Neuronal stem cell (in vitro differentiated cells): ENCODE measurements at regions not wholly inside any gene's neighbourhood (a gene's known extent, or its start where the extent isn't known, plus 50 kb on each side); places are given as distances from the start of the nearest gene placed in this dataset.
"Not testable (repeated sequence)": the region's sequence is repeated elsewhere in the genome, so short reads cannot be mapped to it uniquely, and the experiment has no call there.

Experiments
- DNase-seq: peaks from one replicate; pipeline ENCODE4 v3.0.0-alpha.2; 2013; ENCODE audit warnings: low spot score
- H2AFZ ChIP-seq: one replicate; pipeline ENCODE4 v1.6.1; 2013; ENCODE audit warnings: mild to moderate bottlenecking, low read length, inconsistent platforms
- H2AK5ac ChIP-seq: 2 replicates; pipeline ENCODE4 v1.6.1; 2013; ENCODE audit warnings: low read depth, mild to moderate bottlenecking, inconsistent platforms, low read length, moderate library complexity, mixed read lengths
- H2BK120ac ChIP-seq: 2 replicates; pipeline ENCODE4 v1.6.1; 2013; ENCODE audit warnings: low read depth, mild to moderate bottlenecking, inconsistent platforms, low read length, moderate library complexity, mixed read lengths
- H2BK12ac ChIP-seq: one replicate; pipeline ENCODE4 v1.6.1; 2013; ENCODE audit warnings: low read length, inconsistent platforms
- H2BK15ac ChIP-seq: 2 replicates; pipeline ENCODE4 v1.6.1; 2013; ENCODE audit warnings: mild to moderate bottlenecking, low read length, inconsistent platforms, mixed read lengths
- H2BK5ac ChIP-seq: one replicate; pipeline ENCODE4 v1.6.1; 2013; ENCODE audit warnings: inconsistent platforms, mild to moderate bottlenecking, low read length, moderate library complexity
- H3K14ac ChIP-seq: one replicate; pipeline ENCODE4 v1.6.1; 2013; ENCODE audit warnings: low read length, inconsistent platforms
- H3K18ac ChIP-seq: 2 replicates; pipeline ENCODE4 v1.6.1; 2013; ENCODE audit warnings: low read length, inconsistent platforms
- H3K23ac ChIP-seq: 2 replicates; pipeline ENCODE4 v1.6.1; 2013; ENCODE audit warnings: low read depth, mild to moderate bottlenecking, mixed read lengths, low read length, inconsistent platforms; ENCODE audit not compliant: poor library complexity
- H3K27ac ChIP-seq: replicated peaks from 3 replicates; pipeline ENCODE4 v1.5.1; 2013; ENCODE audit warnings: low read length, inconsistent platforms
- H3K27me3 ChIP-seq, 3 experiments: 2 replicates each; pipeline ENCODE4 v1.6.1; 2013; ENCODE audit warnings: low read length in 3 of 3, mild to moderate bottlenecking in 2 of 3, inconsistent platforms in 1 of 3, low read depth in 1 of 3, mixed read lengths in 1 of 3, moderate library complexity in 1 of 3; ENCODE audit not compliant: control insufficient read depth in 3 of 3, insufficient read depth in 3 of 3
- H3K36me3 ChIP-seq, 2 donors: replicated peaks in 1 of 2; 2 replicates each; pipeline ENCODE4 v1.6.1; 2013; ENCODE audit warnings: low read length in 2 of 2; ENCODE audit not compliant: control insufficient read depth in 2 of 2, insufficient read depth in 2 of 2
- H3K4ac ChIP-seq: 2 replicates; pipeline ENCODE4 v1.6.1; 2013; ENCODE audit warnings: inconsistent platforms, mild to moderate bottlenecking, low read length, moderate library complexity
- H3K4me1 ChIP-seq, 2 donors: 1 replicate in 1 of 2; 2 replicates in 1 of 2; pipeline ENCODE4 v1.6.1; 2013; ENCODE audit warnings: low read length in 2 of 2, low read depth in 1 of 2; ENCODE audit not compliant: control insufficient read depth in 2 of 2, insufficient read depth in 1 of 2
- H3K4me2 ChIP-seq: one replicate; pipeline ENCODE4 v1.6.1; 2013; ENCODE audit warnings: mild to moderate bottlenecking, low read length, inconsistent platforms; ENCODE audit not compliant: insufficient read depth, poor library complexity, severe bottlenecking
- H3K4me3 ChIP-seq, 2 donors: 2 replicates each; pipeline ENCODE4 v1.5.1; 2013; ENCODE audit warnings: low read length in 2 of 2, mild to moderate bottlenecking in 2 of 2, inconsistent platforms in 1 of 2, moderate library complexity in 1 of 2
- H3K79me1 ChIP-seq: one replicate; pipeline ENCODE4 v1.6.1; 2013; ENCODE audit warnings: low read depth, mild to moderate bottlenecking, inconsistent platforms, low read length, moderate library complexity
- H3K9ac ChIP-seq: one replicate; pipeline ENCODE4 v1.6.1; 2013; ENCODE audit warnings: mild to moderate bottlenecking, low read depth, low read length, inconsistent platforms; ENCODE audit not compliant: poor library complexity
- H3K9me3 ChIP-seq, 2 donors: replicated peaks in 1 of 2; 2 replicates each; pipeline versions ENCODE3 to v1.6.1; 2013; ENCODE audit warnings: low read length in 2 of 2, mild to moderate bottlenecking in 2 of 2, inconsistent platforms in 1 of 2, low read depth in 1 of 2, mixed read lengths in 1 of 2, moderate library complexity in 1 of 2; ENCODE audit not compliant: control insufficient read depth in 2 of 2, insufficient read depth in 1 of 2
- H4K8ac ChIP-seq: one replicate; pipeline ENCODE4 v1.6.1; 2013; ENCODE audit warnings: low read depth, mild to moderate bottlenecking, inconsistent platforms, low read length, moderate library complexity
- H4K91ac ChIP-seq: one replicate; pipeline ENCODE4 v1.6.1; 2013; ENCODE audit warnings: low read length, low read depth, mild to moderate bottlenecking, inconsistent platforms; ENCODE audit not compliant: poor library complexity
- WGBS, 2 donors: extraction: QIAGEN DNeasy Blood & Tissue Kit; methylation state at CpG; one replicate each; pipeline ENCODE4 v1.1.7; 2013; ENCODE audit warnings: missing lambda C conversion rate in 2 of 2, mixed read lengths in 1 of 2; ENCODE audit not compliant: insufficient read length in 2 of 2, insufficient replicate concordance in 1 of 2; ENCODE audit errors: extremely low coverage in 2 of 2; 5-methylcytosine and 5-hydroxymethylcytosine counted together

DNA sequence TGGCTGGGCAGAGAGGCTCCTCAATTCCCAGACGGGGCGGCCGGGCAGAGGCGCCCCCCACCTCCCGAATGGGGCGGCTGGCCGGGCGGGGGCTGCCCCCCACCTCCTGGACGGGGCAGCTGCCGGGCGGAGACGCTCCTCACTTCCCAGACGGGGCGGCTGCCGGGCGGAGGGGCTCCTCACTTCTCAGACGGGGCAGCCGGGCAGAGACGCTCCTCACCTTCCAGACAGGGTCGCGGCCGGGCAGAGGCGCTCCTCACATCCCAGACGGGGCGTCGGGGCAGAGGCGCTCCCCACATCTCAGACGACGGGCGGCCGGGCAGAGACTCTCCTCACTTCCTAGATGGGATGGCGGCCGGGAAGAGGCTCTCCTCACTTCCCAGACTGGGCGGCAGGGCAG lies 214.1 kb downstream of the SOX2 start:
- H3K27ac ChIP-seq, H3K9ac ChIP-seq, H3K18ac ChIP-seq, H2AFZ ChIP-seq, H3K9me3 ChIP-seq, H2BK15ac ChIP-seq, H3K27me3 ChIP-seq, H4K8ac ChIP-seq, H2BK12ac ChIP-seq, H3K4me3 ChIP-seq, H3K23ac ChIP-seq, H2AK5ac ChIP-seq, H3K79me1 ChIP-seq, H3K4ac ChIP-seq, H3K4me1 ChIP-seq, H3K4me2 ChIP-seq, H2BK120ac ChIP-seq, H3K36me3 ChIP-seq, DNase-seq, H2BK5ac ChIP-seq, H4K91ac ChIP-seq, H3K14ac ChIP-seq: not testable (repeated sequence)
- no CpG with 5 or more reads among the region's 34 CpGs for WGBS, 2 donors

DNA sequence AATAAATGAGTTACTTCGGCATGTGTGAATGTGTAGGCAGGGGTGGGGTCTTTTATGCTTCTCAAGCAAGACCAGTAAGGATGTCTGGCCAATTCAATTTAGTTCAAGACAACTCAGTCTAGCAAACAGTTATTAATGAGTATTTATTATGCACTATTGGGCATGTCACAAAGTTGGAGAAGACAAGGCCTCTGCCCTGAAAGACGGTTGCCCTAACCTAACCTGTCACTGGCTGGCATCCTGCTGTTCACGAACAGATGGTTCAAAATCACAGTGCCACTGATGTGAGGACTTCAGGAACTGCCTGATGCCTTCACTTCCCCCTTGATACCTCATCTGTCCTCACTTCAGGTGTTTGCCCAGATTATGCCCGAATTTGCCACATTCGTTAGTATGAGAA lies 217.8 kb downstream of the SOX2 start:
- Histone ChIP-seq H3K36me3 (no peaks in the 10 kb centered on the region), H3K23ac (no peak overlapping the region)

DNA sequence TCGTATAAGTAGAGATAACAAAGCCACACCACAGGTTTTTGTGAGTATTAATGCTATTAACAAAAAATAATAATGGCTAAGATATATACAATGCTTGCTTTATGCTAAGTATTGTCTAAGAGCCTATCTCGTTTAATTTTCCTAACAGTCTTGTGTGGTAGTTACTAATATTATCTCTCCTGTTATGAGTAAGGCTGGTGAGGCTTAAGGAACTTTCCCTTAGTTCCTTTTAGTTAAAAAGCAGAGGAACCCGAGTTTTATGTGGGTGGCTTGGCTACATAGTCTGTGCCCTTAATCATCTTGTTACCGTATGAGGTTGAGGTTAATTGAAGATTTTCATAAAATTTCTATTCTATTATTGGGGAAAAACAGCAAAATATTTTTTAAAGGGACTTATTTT lies 218.4 kb downstream of the SOX2 start:
- Histone ChIP-seq H3K27ac (no peak overlapping the region), H3K18ac (no peak overlapping the region), H3K9me3 (no peaks in the 10 kb centered on the region), H3K4me1 (peaks cover 0 to 2% of the 10 kb centered on the region in 2 donors), H3K4ac (no peak overlapping the region), H2BK120ac (no peak overlapping the region), H3K27me3 (no peaks in the 10 kb centered on the region), H2BK15ac (no peak overlapping the region), H2AFZ (no peak overlapping the region), H4K8ac (no peak overlapping the region), H2BK5ac (no peak overlapping the region), H3K79me1 (no peaks in the 10 kb centered on the region), H3K4me2 (no peak overlapping the region), H2AK5ac (no peak overlapping the region), H4K91ac (no peak overlapping the region), H3K9ac (no peak overlapping the region), H2BK12ac (no peak overlapping the region), H3K4me3 (no peak overlapping the region), H3K14ac (no peak overlapping the region), H3K36me3 (no peaks in the 10 kb centered on the region), H3K23ac (no peak overlapping the region)
- DNase-seq, result no peak
- no CpG with 5 or more reads among the region's 4 CpGs for WGBS, 2 donors

More for the DNA sequence above, 217.8 kb downstream of the SOX2 start:
- no peak overlapping the region for H4K8ac ChIP-seq
- H3K4me3 ChIP-seq, result no peak overlapping the region
- H3K4ac ChIP-seq, result no peak overlapping the region
- peaks cover 0 to 2% of the 10 kb centered on the region in 2 donors for H3K4me1 ChIP-seq
- H2BK12ac ChIP-seq, result no peak overlapping the region
- H2BK15ac ChIP-seq, result no peak overlapping the region
- H3K14ac ChIP-seq, result no peak overlapping the region
- WGBS, 2 donors, result no CpG with 5 or more reads among the region's 5 CpGs
- no peak overlapping the region for H4K91ac ChIP-seq
- H3K4me2 ChIP-seq, result no peak overlapping the region
- H2AK5ac ChIP-seq, result no peak overlapping the region
- H2BK120ac ChIP-seq, result no peak overlapping the region
- DNase-seq, result no peak
- no peak overlapping the region for H3K27ac ChIP-seq
- H3K27me3 ChIP-seq, result no peaks in the 10 kb centered on the region
- H3K9ac ChIP-seq, result no peak overlapping the region
- no peaks in the 10 kb centered on the region for H3K79me1 ChIP-seq
- no peak overlapping the region for H2BK5ac ChIP-seq
- H3K18ac ChIP-seq, result peak overlapping the region; percentile 53
- H3K9me3 ChIP-seq, result no peaks in the 10 kb centered on the region
- no peak overlapping the region for H2AFZ ChIP-seq

DNA sequence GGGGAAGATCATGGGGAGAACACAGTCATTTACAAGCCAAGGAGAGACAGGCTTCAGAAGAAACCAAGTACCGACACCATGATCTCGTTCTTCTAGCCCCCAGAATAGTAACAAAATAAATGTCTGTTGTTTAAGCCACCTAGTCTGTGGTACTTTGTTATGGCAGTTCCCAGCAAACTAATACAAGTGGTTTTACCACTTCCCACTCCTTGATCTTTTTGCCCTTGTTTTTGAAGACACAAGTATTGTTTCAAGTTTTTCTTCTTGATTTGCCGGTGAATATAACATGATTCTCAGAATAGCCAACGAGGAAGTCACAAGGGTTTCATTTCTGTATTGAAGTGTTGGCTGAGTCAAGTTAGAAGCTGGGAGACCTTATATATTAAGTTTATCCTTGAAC lies 220.3 kb downstream of the SOX2 start:
- no peak overlapping the region for H3K4me2 ChIP-seq
- H3K4me3 ChIP-seq, result no peak overlapping the region
- no peak overlapping the region for H2BK5ac ChIP-seq
- no peak overlapping the region for H3K4ac ChIP-seq
- DNase-seq, result no peak
- no peak overlapping the region for H3K27ac ChIP-seq
- H3K9me3 ChIP-seq, result no peaks in the 10 kb centered on the region
- no peak overlapping the region for H2AFZ ChIP-seq
- no CpG with 5 or more reads among the region's 4 CpGs for WGBS, 2 donors
- H2BK12ac ChIP-seq, result no peak overlapping the region
- no peak overlapping the region for H2AK5ac ChIP-seq
- H2BK120ac ChIP-seq, result no peak overlapping the region
- H3K27me3 ChIP-seq, result no peaks in the 10 kb centered on the region
- no peak overlapping the region for H3K18ac ChIP-seq
- no peak overlapping the region for H4K91ac ChIP-seq
- no peak overlapping the region for H3K23ac ChIP-seq
- no peak overlapping the region for H3K9ac ChIP-seq
- no peaks in the 10 kb centered on the region for H3K79me1 ChIP-seq
- H3K36me3 ChIP-seq, result no peaks in the 10 kb centered on the region
- no peak overlapping the region for H3K14ac ChIP-seq
- H3K4me1 ChIP-seq, result peaks cover 0 to 2% of the 10 kb centered on the region in 2 donors
- H4K8ac ChIP-seq, result no peak overlapping the region
- H2BK15ac ChIP-seq, result no peak overlapping the region
